ENCODE measurements at regions not wholly inside any gene's neighbourhood (a gene's known extent, or its start where the extent isn't known, plus 50 kb on each side); places are given as distances from the start of the nearest gene placed in this dataset.

DNA sequence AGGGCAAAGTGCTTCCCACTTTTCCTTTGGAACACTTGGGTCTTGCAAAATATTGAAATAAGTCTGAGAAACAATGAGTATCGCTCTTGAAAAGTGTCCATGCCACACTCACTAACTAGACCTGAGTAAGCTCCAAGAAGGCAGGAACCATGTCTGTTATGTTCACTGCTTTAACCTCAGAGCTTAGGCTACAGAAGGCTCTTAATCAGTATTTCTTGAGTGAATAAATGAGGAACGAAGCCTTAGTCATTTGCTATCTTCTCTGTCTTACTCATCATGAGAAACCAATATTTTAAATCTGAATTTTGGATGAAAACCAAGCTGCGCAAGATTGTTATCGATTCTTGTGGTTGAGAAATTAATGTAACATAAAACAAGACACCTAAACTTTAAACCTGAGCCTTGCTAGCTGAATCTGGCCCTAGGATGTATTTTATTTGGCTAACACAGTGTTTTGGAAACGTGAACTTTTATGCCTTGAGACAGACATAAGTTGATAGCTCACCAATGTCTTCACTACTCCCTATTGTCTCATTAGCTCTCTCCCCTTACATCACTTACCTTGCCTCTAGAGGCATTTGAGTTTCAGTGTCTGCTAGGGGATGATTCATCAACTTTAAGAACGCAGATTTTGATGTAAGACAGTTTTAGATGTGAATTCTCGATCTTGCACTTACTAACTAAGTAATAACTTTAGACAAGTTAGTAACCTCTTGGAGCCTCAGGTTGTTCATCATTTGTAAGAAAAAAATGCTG lies 392.8 kb upstream of the MEIS1 start:
- TF ChIP-seq EP300 (IDR thresholded peaks at IDR 0.05; ENCODE audit: low read depth) (no peak), POLR2A (IDR thresholded peaks at IDR 0.05) (no peak), POLR2AphosphoS5 (IDR thresholded peaks at IDR 0.05) (no peak)
- TF ChIP-seq, protein P1, sequence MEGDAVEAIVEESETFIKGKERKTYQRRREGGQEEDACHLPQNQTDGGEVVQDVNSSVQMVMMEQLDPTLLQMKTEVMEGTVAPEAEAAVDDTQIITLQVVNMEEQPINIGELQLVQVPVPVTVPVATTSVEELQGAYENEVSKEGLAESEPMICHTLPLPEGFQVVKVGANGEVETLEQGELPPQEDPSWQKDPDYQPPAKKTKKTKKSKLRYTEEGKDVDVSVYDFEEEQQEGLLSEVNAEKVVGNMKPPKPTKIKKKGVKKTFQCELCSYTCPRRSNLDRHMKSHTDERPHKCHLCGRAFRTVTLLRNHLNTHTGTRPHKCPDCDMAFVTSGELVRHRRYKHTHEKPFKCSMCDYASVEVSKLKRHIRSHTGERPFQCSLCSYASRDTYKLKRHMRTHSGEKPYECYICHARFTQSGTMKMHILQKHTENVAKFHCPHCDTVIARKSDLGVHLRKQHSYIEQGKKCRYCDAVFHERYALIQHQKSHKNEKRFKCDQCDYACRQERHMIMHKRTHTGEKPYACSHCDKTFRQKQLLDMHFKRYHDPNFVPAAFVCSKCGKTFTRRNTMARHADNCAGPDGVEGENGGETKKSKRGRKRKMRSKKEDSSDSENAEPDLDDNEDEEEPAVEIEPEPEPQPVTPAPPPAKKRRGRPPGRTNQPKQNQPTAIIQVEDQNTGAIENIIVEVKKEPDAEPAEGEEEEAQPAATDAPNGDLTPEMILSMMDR (IDR thresholded peaks at IDR 0.05): no peak
- Histone ChIP-seq H3K27ac (no peak overlapping the region), H3K4me3 (no peak overlapping the region), H3K27me3 (no peaks in the 10 kb centered on the region), H3K36me3 (no peaks in the 10 kb centered on the region), H3K9me3 (no peaks in the 10 kb centered on the region), H3K4me1 (no peaks in the 10 kb centered on the region)
- intact Hi-C loops (cut with DNase I; ENCODE audit: low total_unique reads) (no loop called here), in situ Hi-C loops (cut with MboI; ENCODE audit: low pct_ligation_motif_present in 1 of 4, low pct_unique_long_range_greater_than_20kb in 1 of 4, low sequenced_read_pairs in 3 of 4) (no loop called here)
- DNase-seq: no peak
- WGBS, 2 donors (ENCODE audit: low coverage in 1 of 2): 50 to 75% methylated on average over 6 to 7 of the region's 7 CpGs

DNA sequence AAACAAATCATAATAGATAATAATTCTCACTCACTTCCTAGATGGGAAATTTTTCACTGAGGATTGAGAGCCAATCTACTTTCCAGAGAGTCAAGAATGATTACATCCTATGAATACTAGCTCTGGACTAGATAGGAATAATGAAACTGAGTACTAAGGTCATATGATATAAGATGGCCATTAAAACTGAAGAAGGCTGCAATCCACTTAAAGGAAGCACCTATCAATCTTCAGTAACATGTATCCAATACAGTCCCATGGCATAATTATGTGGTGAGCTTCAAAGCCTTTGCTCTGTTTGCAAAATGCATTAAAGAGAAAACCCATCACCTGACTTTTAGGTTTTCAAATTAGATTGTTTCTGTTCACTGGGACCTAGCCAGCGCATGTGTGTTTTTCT lies 398.0 kb upstream of the MEIS1 start:
- H3K27me3 ChIP-seq: no peaks in the 10 kb centered on the region
- H3K4me3 ChIP-seq: no peak overlapping the region
- TF ChIP-seq, protein P1 (IDR thresholded peaks at IDR 0.05): no peak
- WGBS, 2 donors (ENCODE audit: low coverage in 1 of 2): 94 to 100% methylated on average over 1 of the region's 1 CpG
- H3K9me3 ChIP-seq: no peaks in the 10 kb centered on the region
- in situ Hi-C loops (cut with MboI; ENCODE audit: low pct_ligation_motif_present in 1 of 4, low pct_unique_long_range_greater_than_20kb in 1 of 4, low sequenced_read_pairs in 3 of 4): no loop called here
- intact Hi-C loops (cut with DNase I; ENCODE audit: low total_unique reads): no loop called here
- no peak for DNase-seq
- H3K4me1 ChIP-seq: no peaks in the 10 kb centered on the region
- H3K27ac ChIP-seq: no peak overlapping the region
- H3K36me3 ChIP-seq: no peaks in the 10 kb centered on the region

DNA sequence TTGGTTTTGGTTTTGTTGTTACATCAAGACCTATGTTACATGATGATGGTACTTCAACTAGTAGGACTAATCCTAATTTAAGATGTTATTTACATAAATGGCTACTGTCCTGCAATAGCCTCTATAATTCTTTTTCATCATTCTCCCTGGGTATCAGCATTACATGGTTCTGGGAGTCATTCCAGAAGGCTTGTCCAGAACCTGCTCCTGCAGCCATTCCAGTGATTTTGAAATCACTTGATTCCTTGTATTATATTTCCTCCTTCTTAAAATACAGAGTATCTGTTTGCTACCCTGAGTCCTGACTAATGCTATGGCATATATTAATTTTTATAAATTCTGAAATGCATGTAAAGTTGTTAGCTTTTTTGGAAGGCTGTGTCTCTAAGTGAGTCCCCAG lies 400.5 kb upstream of the MEIS1 start:
- Histone ChIP-seq H3K9me3 (no peaks in the 10 kb centered on the region), H3K36me3 (no peaks in the 10 kb centered on the region), H3K4me3 (no peak overlapping the region), H3K4me1 (no peaks in the 10 kb centered on the region), H3K27me3 (no peaks in the 10 kb centered on the region), H3K27ac (no peak overlapping the region)
- no peak for DNase-seq
- intact Hi-C loops (cut with DNase I; ENCODE audit: low total_unique reads) (no loop called here), in situ Hi-C loops (cut with MboI; ENCODE audit: low pct_ligation_motif_present in 1 of 4, low pct_unique_long_range_greater_than_20kb in 1 of 4, low sequenced_read_pairs in 3 of 4) (no loop called here)
- TF ChIP-seq, protein P1 (IDR thresholded peaks at IDR 0.05): no peak
- TF ChIP-seq EP300 (IDR thresholded peaks at IDR 0.05; ENCODE audit: low read depth): no peak
- no peak for TF ChIP-seq POLR2A (IDR thresholded peaks at IDR 0.05)
- no peak for TF ChIP-seq POLR2AphosphoS5 (IDR thresholded peaks at IDR 0.05)

DNA sequence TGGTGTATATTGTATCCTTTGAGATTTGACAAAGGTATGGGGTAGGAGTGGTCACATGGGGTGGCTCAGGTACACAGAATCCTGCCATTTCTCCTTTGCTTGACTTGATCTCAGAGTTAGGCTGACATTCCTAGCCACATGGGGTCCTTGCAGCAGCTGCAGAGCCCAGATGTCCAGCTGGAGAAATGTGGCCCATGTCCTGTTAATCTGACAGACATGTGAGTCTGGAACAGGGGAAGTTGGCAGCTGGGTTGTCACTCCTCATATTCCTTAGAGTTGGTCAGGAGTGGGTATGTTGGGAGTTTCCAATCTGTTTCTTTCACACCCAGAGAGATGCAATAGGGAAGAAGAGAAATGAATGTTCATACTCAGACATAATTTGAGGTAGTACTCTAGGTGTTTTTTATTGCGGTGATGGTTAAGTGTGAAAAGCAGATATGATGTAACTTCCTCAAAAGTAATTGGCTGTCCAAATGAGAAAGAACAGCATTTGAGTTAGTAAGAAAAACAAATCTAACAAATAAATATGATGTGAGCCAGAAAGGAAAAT lies 402.6 kb upstream of the MEIS1 start:
- TF ChIP-seq POLR2AphosphoS5 (IDR thresholded peaks at IDR 0.05) (no peak), POLR2A (IDR thresholded peaks at IDR 0.05) (no peak), EP300 (IDR thresholded peaks at IDR 0.05; ENCODE audit: low read depth) (no peak)
- TF ChIP-seq, protein P1 (IDR thresholded peaks at IDR 0.05): no peak

More for the DNA sequence above, 402.6 kb upstream of the MEIS1 start:
- WGBS, 2 donors (ENCODE audit: low coverage in 1 of 2): 54 to 88% methylated on average over 1 of the region's 1 CpG
- Histone ChIP-seq H3K27me3 (no peaks in the 10 kb centered on the region), H3K4me1 (no peaks in the 10 kb centered on the region), H3K9me3 (no peaks in the 10 kb centered on the region), H3K36me3 (no peaks in the 10 kb centered on the region), H3K4me3 (no peak overlapping the region), H3K27ac (no peak overlapping the region)
- DNase-seq: no peak
- intact Hi-C loops (cut with DNase I; ENCODE audit: low total_unique reads) (no loop called here), in situ Hi-C loops (cut with MboI; ENCODE audit: low pct_ligation_motif_present in 1 of 4, low pct_unique_long_range_greater_than_20kb in 1 of 4, low sequenced_read_pairs in 3 of 4) (no loop called here)
